ENCODE measurements at regions not wholly inside any gene's neighbourhood (a gene's known extent, or its start where the extent isn't known, plus 50 kb on each side); places are given as distances from the start of the nearest gene placed in this dataset.

- no peak overlapping the region for H3K27ac ChIP-seq
- no peak for DNase-seq (ENCODE audit: low read depth, low spot score)
Measured at GRCh38 chr13:34675626-34676025, 266.4 kb upstream of the NBEA start.

GRCh38 chr13:34678154-34678553, 263.9 kb upstream of the NBEA start:
- H3K27ac ChIP-seq, result peak overlapping the region; percentile 8
- peak; percentile 22 for DNase-seq (ENCODE audit: low read depth, low spot score)

GRCh38 chr13:34681405-34681955, 260.6 kb upstream of the NBEA start:
- H3K27ac ChIP-seq, result no peak overlapping the region
- no peak for DNase-seq (ENCODE audit: low read depth, low spot score)

- no peak overlapping the region for H3K27ac ChIP-seq
- no peak for DNase-seq (ENCODE audit: low read depth, low spot score)
Measured at GRCh38 chr13:34695063-34695462, 247.0 kb upstream of the NBEA start.

GRCh38 chr13:34696296-34696695, 245.8 kb upstream of the NBEA start:
- no peak overlapping the region for H3K27ac ChIP-seq
- no peak for DNase-seq (ENCODE audit: low read depth, low spot score)

- no peak for DNase-seq (ENCODE audit: low read depth, low spot score)
- no peak overlapping the region for H3K27ac ChIP-seq
Measured at GRCh38 chr13:34696741-34697140, 245.3 kb upstream of the NBEA start.

- DNase-seq (ENCODE audit: low read depth, low spot score), result no peak
- no peak overlapping the region for H3K27ac ChIP-seq
Measured at GRCh38 chr13:34698945-34699344, 243.1 kb upstream of the NBEA start.

GRCh38 chr13:34700155-34700554, 241.9 kb upstream of the NBEA start:
- DNase-seq (ENCODE audit: low read depth, low spot score), result no peak
- H3K27ac ChIP-seq, result no peak overlapping the region

- H3K27ac ChIP-seq, result no peak overlapping the region
- no peak for DNase-seq (ENCODE audit: low read depth, low spot score)
Measured at GRCh38 chr13:34701919-34702318, 240.2 kb upstream of the NBEA start.

GRCh38 chr13:34708566-34709313, 233.3 kb upstream of the NBEA start:
- no peak for DNase-seq (ENCODE audit: low read depth, low spot score)
- H3K27ac ChIP-seq, result no peak overlapping the region

GRCh38 chr13:34719060-34719875, 222.8 kb upstream of the NBEA start:
- DNase-seq (ENCODE audit: low read depth, low spot score), result no peak

GRCh38 chr13:34720618-34721017, 221.5 kb upstream of the NBEA start:
- DNase-seq (ENCODE audit: low read depth, low spot score), result no peak
- H3K27ac ChIP-seq, result no peak overlapping the region

More at GRCh38 chr13:34719060-34719875, 222.8 kb upstream of the NBEA start:
- H3K27ac ChIP-seq, result no peak overlapping the region

GRCh38 chr13:34721631-34722595, 220.2 kb upstream of the NBEA start:
- DNase-seq (ENCODE audit: low read depth, low spot score), result no peak
- H3K27ac ChIP-seq, result no peak overlapping the region

GRCh38 chr13:34722922-34723321, 219.1 kb upstream of the NBEA start:
- no peak overlapping the region for H3K27ac ChIP-seq
- DNase-seq (ENCODE audit: low read depth, low spot score), result no peak

GRCh38 chr13:34730961-34731360, 211.1 kb upstream of the NBEA start:
- DNase-seq (ENCODE audit: low read depth, low spot score), result no peak
- H3K27ac ChIP-seq, result no peak overlapping the region

GRCh38 chr13:34731486-34731885, 210.6 kb upstream of the NBEA start:
- H3K27ac ChIP-seq, result no peak overlapping the region
- no peak for DNase-seq (ENCODE audit: low read depth, low spot score)

GRCh38 chr13:34733721-34734120, 208.3 kb upstream of the NBEA start:
- H3K27ac ChIP-seq, result no peak overlapping the region

GRCh38 chr13:34734932-34735331, 207.1 kb upstream of the NBEA start:
- H3K27ac ChIP-seq, result no peak overlapping the region
- no peak for DNase-seq (ENCODE audit: low read depth, low spot score)

More at GRCh38 chr13:34733721-34734120, 208.3 kb upstream of the NBEA start:
- no peak for DNase-seq (ENCODE audit: low read depth, low spot score)

GRCh38 chr13:34738254-34738992, 203.6 kb upstream of the NBEA start:
- no peak for DNase-seq (ENCODE audit: low read depth, low spot score)
- no peak overlapping the region for H3K27ac ChIP-seq

All from epithelial cell of prostate (primary cell).